Activated CD8-positive, alpha-beta T cell treated with anti-CD3 and anti-CD28 coated beads, Interleukin-2, amount 10 ng/mL, durations not matched to agents 7 days and 5 days (primary cell): ENCODE measurements at regions not wholly inside any gene's neighbourhood (a gene's known extent, or its start where the extent isn't known, plus 50 kb on each side); places are given as distances from the start of the nearest gene placed in this dataset.
A peak's percentile ranks its signal among the peaks of the same experiment; 100 is the strongest.

Experiments
- ATAC-seq: fragments of 150-1000 bp; cut with Tn5 transposase; one replicate; pipeline ENCODE4 v1.10.0; 2021; ENCODE audit warnings: moderate library complexity
- CTCF ChIA-PET: fragments of 350-600 bp; sonication (Branson Sonifier 250); formaldehyde crosslinking; loops from one replicate; lab custom pipeline; 2021; ENCODE audit warnings: antibody characterized with exemption; lab: Charles Lee
- POLR2A ChIA-PET: fragments of 350-600 bp; sonication (Branson Sonifier 250); formaldehyde crosslinking; loops from one replicate; lab custom pipeline; 2021; ENCODE audit warnings: antibody characterized with exemption; lab: Charles Lee
- DNase-seq: peaks from one replicate; pipeline ENCODE4 v3.0.0-alpha.2; 2020
- H3K27ac Mint-ChIP-seq: one replicate; pipeline ENCODE4 v1.8.0; 2021; ENCODE audit warnings: mild to moderate bottlenecking, mixed read lengths
- H3K27me3 Mint-ChIP-seq: one replicate; pipeline ENCODE4 v1.8.0; 2021; ENCODE audit warnings: low read depth, mixed read lengths
- H3K36me3 Mint-ChIP-seq: one replicate; pipeline ENCODE4 v1.8.0; 2021; ENCODE audit warnings: low read depth, mixed read lengths
- H3K4me1 Mint-ChIP-seq: one replicate; pipeline ENCODE4 v1.8.0; 2021; ENCODE audit warnings: low read depth, mixed read lengths
- H3K4me3 Mint-ChIP-seq: one replicate; pipeline ENCODE4 v1.8.0; 2021; ENCODE audit warnings: mild to moderate bottlenecking, mixed read lengths
- H3K9me3 Mint-ChIP-seq: one replicate; pipeline ENCODE4 v1.8.0; 2022; ENCODE audit warnings: mixed read lengths; ENCODE audit not compliant: insufficient read depth

GRCh38 chr10:78513330-78513729, 479.7 kb downstream of the RPS24 start:
- Mint-ChIP-seq H3K9me3 (no peaks in the 10 kb centered on the region), H3K27me3 (no peaks in the 10 kb centered on the region), H3K36me3 (no peaks in the 10 kb centered on the region), H3K4me3 (no peak overlapping the region), H3K27ac (no peak overlapping the region), H3K4me1 (no peaks in the 10 kb centered on the region)
- peak; percentile 4 for DNase-seq
- CTCF ChIA-PET: no interaction called here
- no peak for ATAC-seq
- POLR2A ChIA-PET: no interaction called here

GRCh38 chr10:78513986-78514385, 480.3 kb downstream of the RPS24 start:
- Mint-ChIP-seq H3K27ac (no peak overlapping the region), H3K4me3 (no peak overlapping the region), H3K9me3 (no peaks in the 10 kb centered on the region), H3K36me3 (no peaks in the 10 kb centered on the region), H3K27me3 (peaks cover 2% of the 10 kb centered on the region), H3K4me1 (no peaks in the 10 kb centered on the region)
- ChIA-PET POLR2A (no interaction called here), CTCF (no interaction called here)
- DNase-seq: peak; percentile 7
- ATAC-seq: no peak

- ChIA-PET CTCF (no interaction called here), POLR2A (no interaction called here)
- H3K27me3 Mint-ChIP-seq: peaks cover 2% of the 10 kb centered on the region
- DNase-seq: no peak
- H3K27ac Mint-ChIP-seq: no peak overlapping the region
- no peaks in the 10 kb centered on the region for H3K4me1 Mint-ChIP-seq
- H3K9me3 Mint-ChIP-seq: no peaks in the 10 kb centered on the region
- H3K4me3 Mint-ChIP-seq: no peak overlapping the region
- ATAC-seq: no peak
- H3K36me3 Mint-ChIP-seq: no peaks in the 10 kb centered on the region
Measured at GRCh38 chr10:78514459-78514858, 480.8 kb downstream of the RPS24 start.

GRCh38 chr10:78515038-78515872, 481.6 kb downstream of the RPS24 start:
- no peak for ATAC-seq
- no peak for DNase-seq
- Mint-ChIP-seq H3K9me3 (no peaks in the 10 kb centered on the region), H3K27ac (no peak overlapping the region), H3K4me3 (no peak overlapping the region), H3K27me3 (peaks cover 2% of the 10 kb centered on the region), H3K36me3 (no peaks in the 10 kb centered on the region), H3K4me1 (no peaks in the 10 kb centered on the region)
- ChIA-PET POLR2A (no interaction called here), CTCF (no interaction called here)

GRCh38 chr10:78515873-78516153, 482.1 kb downstream of the RPS24 start:
- POLR2A ChIA-PET: no interaction called here
- Mint-ChIP-seq H3K27ac (no peak overlapping the region), H3K36me3 (no peaks in the 10 kb centered on the region), H3K27me3 (peaks cover 2% of the 10 kb centered on the region), H3K9me3 (no peaks in the 10 kb centered on the region), H3K4me3 (no peak overlapping the region), H3K4me1 (peaks cover 4% of the 10 kb centered on the region)
- CTCF ChIA-PET: no interaction called here
- no peak for DNase-seq
- no peak for ATAC-seq

DNA sequence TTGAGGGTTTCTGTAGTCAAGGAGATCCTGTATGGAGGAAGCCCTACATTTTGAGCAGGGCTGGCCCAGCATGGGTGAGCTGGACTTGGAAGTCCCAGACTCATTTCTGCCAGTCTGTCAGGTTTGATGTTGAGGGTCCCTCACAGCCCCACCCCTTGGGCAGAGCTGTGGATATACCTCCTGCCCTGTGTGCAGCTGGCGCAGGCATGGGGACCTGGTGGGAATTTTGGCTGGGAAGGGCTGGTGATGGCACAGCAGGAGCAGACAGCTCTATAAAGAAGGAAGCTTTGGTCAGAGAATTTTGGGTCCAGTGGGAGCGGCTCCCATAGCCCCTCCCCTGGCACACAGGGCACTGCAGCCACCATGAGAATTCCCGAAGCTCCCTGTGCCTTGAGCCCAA, 482.6 kb downstream of the RPS24 start:
- Mint-ChIP-seq H3K4me3 (no peak overlapping the region), H3K4me1 (peaks cover 8% of the 10 kb centered on the region), H3K9me3 (no peaks in the 10 kb centered on the region), H3K27ac (no peak overlapping the region), H3K27me3 (peaks cover 2% of the 10 kb centered on the region), H3K36me3 (no peaks in the 10 kb centered on the region)
- ChIA-PET POLR2A (no interaction called here), CTCF (no interaction called here)
- ATAC-seq (no peak), DNase-seq (no peak)

- no peak overlapping the region for H3K27ac Mint-ChIP-seq
- CTCF ChIA-PET: no interaction called here
- H3K27me3 Mint-ChIP-seq: peaks cover 2% of the 10 kb centered on the region
- POLR2A ChIA-PET: interaction anchor here (0.6 kb wide), 1 partner anchor 800 kb away, joined by 3 read pairs; no protein-coding TSS in a partner anchor
- no peak for DNase-seq
- H3K4me3 Mint-ChIP-seq: no peak overlapping the region
- ATAC-seq: no peak
- H3K9me3 Mint-ChIP-seq: no peaks in the 10 kb centered on the region
- no peaks in the 10 kb centered on the region for H3K36me3 Mint-ChIP-seq
- peaks cover 9% of the 10 kb centered on the region for H3K4me1 Mint-ChIP-seq
Measured at GRCh38 chr10:78516756-78517155, 483.1 kb downstream of the RPS24 start.

DNA sequence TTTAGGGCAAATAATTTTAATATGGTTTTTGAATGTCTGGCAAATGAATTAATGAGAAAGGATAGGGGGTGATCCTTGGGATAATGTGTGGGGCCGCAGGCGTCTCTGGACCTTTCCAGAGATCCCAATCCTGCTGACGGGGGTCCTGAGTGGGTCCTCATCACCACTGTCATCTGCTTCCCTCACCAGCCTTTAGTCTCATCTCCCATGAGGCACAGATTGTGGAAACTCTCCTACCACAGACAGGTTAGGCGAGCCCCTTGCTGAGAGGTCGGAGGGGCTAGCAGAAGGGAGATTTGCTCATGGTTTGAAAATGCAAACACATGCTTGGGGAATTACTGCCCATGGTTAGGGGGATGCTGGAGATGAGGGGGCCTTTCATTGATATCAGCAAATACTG, 484.6 kb downstream of the RPS24 start:
- DNase-seq (no peak), ATAC-seq (no peak)
- H3K9me3 Mint-ChIP-seq: no peaks in the 10 kb centered on the region
- H3K4me3 Mint-ChIP-seq: no peak overlapping the region
- H3K27me3 Mint-ChIP-seq: peaks cover 2% of the 10 kb centered on the region
- H3K27ac Mint-ChIP-seq: no peak overlapping the region
- H3K36me3 Mint-ChIP-seq: no peaks in the 10 kb centered on the region
- ChIA-PET POLR2A (no interaction called here), CTCF (no interaction called here)
- H3K4me1 Mint-ChIP-seq: peaks cover 9% of the 10 kb centered on the region

DNA sequence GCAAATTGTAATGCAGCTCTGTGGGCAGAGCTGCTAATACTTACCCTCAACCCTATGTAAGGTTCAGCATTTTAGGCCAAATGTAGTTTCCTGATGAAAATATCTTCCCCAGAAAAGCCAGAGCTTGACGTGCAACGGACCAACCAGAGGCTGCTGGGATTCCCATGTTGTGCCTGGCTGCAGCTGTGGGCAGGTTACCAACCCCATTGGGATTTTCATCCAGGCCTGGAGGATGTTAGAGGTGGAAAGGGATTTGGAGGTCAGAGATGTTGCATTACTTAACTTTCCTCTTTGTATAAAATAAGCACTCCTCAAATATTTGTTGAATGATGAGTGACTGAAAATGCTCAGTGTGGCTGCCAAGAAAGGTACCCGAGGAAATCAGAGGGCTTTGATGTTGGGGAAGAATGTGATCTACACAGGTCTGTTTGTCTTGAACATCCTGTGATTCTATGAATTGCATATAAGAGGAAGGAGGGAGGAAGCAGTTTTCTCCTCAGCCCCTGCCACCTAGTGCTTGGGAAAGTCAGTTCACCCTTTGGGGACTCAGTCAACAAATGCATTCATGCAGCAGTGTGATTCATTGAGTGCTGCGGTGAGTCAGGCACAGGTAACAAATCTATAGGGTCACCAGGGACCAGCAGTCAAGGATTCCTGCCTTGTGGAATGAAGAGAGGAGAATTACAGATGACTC, 487.2 kb downstream of the RPS24 start:
- Mint-ChIP-seq H3K27me3 (peaks cover 5% of the 10 kb centered on the region), H3K4me3 (no peak overlapping the region), H3K4me1 (peaks cover 9% of the 10 kb centered on the region), H3K36me3 (no peaks in the 10 kb centered on the region), H3K9me3 (no peaks in the 10 kb centered on the region), H3K27ac (no peak overlapping the region)
- DNase-seq: peak; percentile 43
- no peak for ATAC-seq
- ChIA-PET CTCF (no interaction called here), POLR2A (no interaction called here)

GRCh38 chr10:78523453-78523852, 489.8 kb downstream of the RPS24 start:
- Mint-ChIP-seq H3K4me3 (no peak overlapping the region), H3K27me3 (peaks cover 7% of the 10 kb centered on the region), H3K4me1 (peaks cover 9% of the 10 kb centered on the region), H3K27ac (no peak overlapping the region), H3K9me3 (no peaks in the 10 kb centered on the region), H3K36me3 (no peaks in the 10 kb centered on the region)
- ATAC-seq (no peak), DNase-seq (no peak)
- CTCF ChIA-PET: no interaction called here
- POLR2A ChIA-PET: no interaction called here

- Mint-ChIP-seq H3K4me1 (peaks cover 9% of the 10 kb centered on the region), H3K4me3 (no peak overlapping the region), H3K36me3 (no peaks in the 10 kb centered on the region), H3K27me3 (peaks cover 5% of the 10 kb centered on the region), H3K9me3 (no peaks in the 10 kb centered on the region), H3K27ac (no peak overlapping the region)
- ChIA-PET CTCF (no interaction called here), POLR2A (no interaction called here)
- no peak for DNase-seq
- no peak for ATAC-seq
Measured at GRCh38 chr10:78524342-78524741, 490.7 kb downstream of the RPS24 start.

DNA sequence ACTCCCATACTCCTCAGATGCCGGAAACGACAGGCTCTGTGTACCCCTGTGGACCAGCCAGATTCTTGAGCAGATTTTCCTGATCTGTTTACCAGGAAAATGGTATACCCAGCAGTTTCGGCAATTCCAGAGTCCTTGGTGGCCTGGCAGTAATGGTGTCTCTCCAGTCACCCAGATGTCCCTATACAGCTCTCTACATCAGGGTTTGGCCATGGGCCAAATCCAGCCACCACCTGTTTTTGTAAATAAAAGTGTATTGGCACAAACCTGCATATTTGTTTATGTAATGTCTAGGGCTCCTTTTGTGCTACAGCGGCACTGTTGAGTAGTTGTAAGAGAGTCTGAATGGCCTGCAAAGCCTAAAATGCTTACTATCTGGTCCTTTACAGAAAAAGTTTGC, 491.3 kb downstream of the RPS24 start:
- no peak overlapping the region for H3K27ac Mint-ChIP-seq
- H3K36me3 Mint-ChIP-seq: no peaks in the 10 kb centered on the region

More for the DNA sequence above, 491.3 kb downstream of the RPS24 start:
- H3K4me1 Mint-ChIP-seq: peaks cover 9% of the 10 kb centered on the region
- no peak overlapping the region for H3K4me3 Mint-ChIP-seq
- no peaks in the 10 kb centered on the region for H3K9me3 Mint-ChIP-seq
- ATAC-seq (no peak), DNase-seq (no peak)
- H3K27me3 Mint-ChIP-seq: peaks cover 5% of the 10 kb centered on the region
- ChIA-PET POLR2A (no interaction called here), CTCF (no interaction called here)
